ENCODE measurements at regions not wholly inside any gene's neighbourhood (a gene's known extent, or its start where the extent isn't known, plus 50 kb on each side); places are given as distances from the start of the nearest gene placed in this dataset.

DNA sequence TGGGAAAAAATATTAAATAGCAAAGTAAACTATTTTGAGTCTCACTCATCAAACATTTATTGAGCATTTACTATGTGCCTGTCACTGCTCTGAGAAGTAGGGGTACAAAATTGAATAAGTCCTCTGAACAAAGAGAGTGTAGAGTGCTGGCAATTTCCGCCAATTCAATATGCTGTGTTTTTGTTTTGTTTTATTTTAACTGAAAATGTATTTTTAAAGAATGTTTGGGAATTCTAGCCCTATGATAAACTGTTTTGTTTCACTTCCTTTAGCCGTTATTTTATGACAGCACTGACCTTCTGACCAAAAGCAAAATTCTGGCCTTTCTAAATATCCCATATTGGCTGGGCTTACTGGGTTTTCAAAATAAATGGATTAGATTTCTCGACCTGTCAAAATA, 64.7 kb upstream of the LMO2 start:
- TF ChIP-seq, protein P1, sequence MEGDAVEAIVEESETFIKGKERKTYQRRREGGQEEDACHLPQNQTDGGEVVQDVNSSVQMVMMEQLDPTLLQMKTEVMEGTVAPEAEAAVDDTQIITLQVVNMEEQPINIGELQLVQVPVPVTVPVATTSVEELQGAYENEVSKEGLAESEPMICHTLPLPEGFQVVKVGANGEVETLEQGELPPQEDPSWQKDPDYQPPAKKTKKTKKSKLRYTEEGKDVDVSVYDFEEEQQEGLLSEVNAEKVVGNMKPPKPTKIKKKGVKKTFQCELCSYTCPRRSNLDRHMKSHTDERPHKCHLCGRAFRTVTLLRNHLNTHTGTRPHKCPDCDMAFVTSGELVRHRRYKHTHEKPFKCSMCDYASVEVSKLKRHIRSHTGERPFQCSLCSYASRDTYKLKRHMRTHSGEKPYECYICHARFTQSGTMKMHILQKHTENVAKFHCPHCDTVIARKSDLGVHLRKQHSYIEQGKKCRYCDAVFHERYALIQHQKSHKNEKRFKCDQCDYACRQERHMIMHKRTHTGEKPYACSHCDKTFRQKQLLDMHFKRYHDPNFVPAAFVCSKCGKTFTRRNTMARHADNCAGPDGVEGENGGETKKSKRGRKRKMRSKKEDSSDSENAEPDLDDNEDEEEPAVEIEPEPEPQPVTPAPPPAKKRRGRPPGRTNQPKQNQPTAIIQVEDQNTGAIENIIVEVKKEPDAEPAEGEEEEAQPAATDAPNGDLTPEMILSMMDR (IDR thresholded peaks at IDR 0.05; ENCODE audit: insufficient read depth, low read length, poor library complexity, severe bottlenecking) = no peak
- TF ChIP-seq EZH2phosphoT487 (conservative IDR thresholded peaks at IDR 0.05; ENCODE audit: low read length) = no peak
- Histone ChIP-seq H3K27me3 (ENCODE audit: low read length) (no peaks in the 10 kb centered on the region), H2AFZ (ENCODE audit: low read depth, low read length, severe bottlenecking) (no peak overlapping the region), H3K27ac (ENCODE audit: low read depth, low read length) (no peak overlapping the region), H3K9ac (ENCODE audit: low read length) (no peak overlapping the region), H4K20me1 (ENCODE audit: low read depth, low read length) (no peaks in the 10 kb centered on the region), H3F3A (ENCODE audit: insufficient read depth) (no peaks in the 10 kb centered on the region), H3K4me3 (ENCODE audit: insufficient read depth, low read length, poor library complexity, severe bottlenecking) (no peak overlapping the region), H3K9me3 (ENCODE audit: insufficient read depth, low read length) (no peaks in the 10 kb centered on the region), H3K4me2 (ENCODE audit: low read depth, low read length, poor library complexity, severe bottlenecking) (no peak overlapping the region), H3K36me3 (ENCODE audit: low read length) (no peaks in the 10 kb centered on the region), H3K79me2 (ENCODE audit: insufficient read depth, low read length) (no peaks in the 10 kb centered on the region), H3K9me2 (replicated peaks; ENCODE audit: insufficient read depth, low read length) (no peaks in the 10 kb centered on the region)

- no peaks in the 10 kb centered on the region for H4K20me1 ChIP-seq (ENCODE audit: low read depth, low read length)
These were observed 61.4 kb upstream of the LMO2 start for GRCh38 chr11:33953289-33953688.

GRCh38 chr11:33952805-33953204, 60.9 kb upstream of the LMO2 start:
- TF ChIP-seq, protein P1 (IDR thresholded peaks at IDR 0.05; ENCODE audit: insufficient read depth, low read length, poor library complexity, severe bottlenecking) = no peak
- no peak for TF ChIP-seq EZH2phosphoT487 (conservative IDR thresholded peaks at IDR 0.05; ENCODE audit: low read length)
- Histone ChIP-seq H3F3A (ENCODE audit: insufficient read depth) (no peaks in the 10 kb centered on the region), H3K36me3 (ENCODE audit: low read length) (no peaks in the 10 kb centered on the region), H3K9me2 (replicated peaks; ENCODE audit: insufficient read depth, low read length) (no peaks in the 10 kb centered on the region), H3K4me3 (ENCODE audit: insufficient read depth, low read length, poor library complexity, severe bottlenecking) (no peak overlapping the region), H3K9me3 (ENCODE audit: insufficient read depth, low read length) (no peaks in the 10 kb centered on the region), H4K20me1 (ENCODE audit: low read depth, low read length) (no peaks in the 10 kb centered on the region), H2AFZ (ENCODE audit: low read depth, low read length, severe bottlenecking) (no peak overlapping the region), H3K27me3 (ENCODE audit: low read length) (no peaks in the 10 kb centered on the region), H3K9ac (ENCODE audit: low read length) (no peak overlapping the region), H3K27ac (ENCODE audit: low read depth, low read length) (no peak overlapping the region), H3K4me2 (ENCODE audit: low read depth, low read length, poor library complexity, severe bottlenecking) (no peak overlapping the region), H3K79me2 (ENCODE audit: insufficient read depth, low read length) (no peaks in the 10 kb centered on the region)

More at GRCh38 chr11:33953289-33953688, 61.4 kb upstream of the LMO2 start:
- Histone ChIP-seq H3K9me2 (replicated peaks; ENCODE audit: insufficient read depth, low read length) (no peaks in the 10 kb centered on the region), H2AFZ (ENCODE audit: low read depth, low read length, severe bottlenecking) (no peak overlapping the region), H3F3A (ENCODE audit: insufficient read depth) (no peaks in the 10 kb centered on the region), H3K36me3 (ENCODE audit: low read length) (no peaks in the 10 kb centered on the region), H3K27me3 (ENCODE audit: low read length) (no peaks in the 10 kb centered on the region), H3K27ac (ENCODE audit: low read depth, low read length) (no peak overlapping the region), H3K9ac (ENCODE audit: low read length) (no peak overlapping the region), H3K79me2 (ENCODE audit: insufficient read depth, low read length) (no peaks in the 10 kb centered on the region), H3K9me3 (ENCODE audit: insufficient read depth, low read length) (no peaks in the 10 kb centered on the region), H3K4me3 (ENCODE audit: insufficient read depth, low read length, poor library complexity, severe bottlenecking) (no peak overlapping the region), H3K4me2 (ENCODE audit: low read depth, low read length, poor library complexity, severe bottlenecking) (no peak overlapping the region)
- TF ChIP-seq, protein P1 (IDR thresholded peaks at IDR 0.05; ENCODE audit: insufficient read depth, low read length, poor library complexity, severe bottlenecking) = no peak
- no peak for TF ChIP-seq EZH2phosphoT487 (conservative IDR thresholded peaks at IDR 0.05; ENCODE audit: low read length)

Data from SU-DHL-6 (cell line).